ENCODE measurements at regions not wholly inside any gene's neighbourhood (a gene's known extent, or its start where the extent isn't known, plus 50 kb on each side); places are given as distances from the start of the nearest gene placed in this dataset.

DNA sequence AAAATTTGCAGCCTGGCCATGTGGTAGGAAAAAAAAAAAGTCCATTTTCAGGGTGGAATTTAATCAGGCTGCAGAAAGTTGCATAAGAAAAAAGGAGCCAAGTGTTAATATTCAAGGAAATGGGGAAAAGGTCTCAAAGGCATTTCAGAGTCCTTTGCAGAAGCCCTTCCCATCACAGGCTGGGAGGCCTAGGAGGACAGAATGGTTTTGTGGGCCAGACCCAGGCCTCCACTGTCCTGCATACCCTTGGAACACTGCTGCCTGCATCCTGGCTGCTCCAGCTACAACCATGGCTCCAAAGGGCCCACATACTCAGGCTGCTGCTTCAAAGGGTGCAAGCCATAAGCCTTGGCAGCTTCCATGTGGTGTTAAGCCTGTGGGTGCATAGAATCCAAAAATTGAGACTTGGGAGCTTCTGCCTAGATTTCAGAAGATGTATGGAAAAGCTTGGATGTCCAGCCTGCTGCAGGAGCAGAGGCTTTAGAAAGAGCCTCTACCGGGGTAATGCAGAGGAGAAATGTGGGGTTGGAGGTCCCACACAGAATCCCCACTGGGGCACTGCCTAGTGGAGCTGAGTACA is 239.0 kb upstream of the STXBP5 start:
- TF ChIP-seq, protein P1, sequence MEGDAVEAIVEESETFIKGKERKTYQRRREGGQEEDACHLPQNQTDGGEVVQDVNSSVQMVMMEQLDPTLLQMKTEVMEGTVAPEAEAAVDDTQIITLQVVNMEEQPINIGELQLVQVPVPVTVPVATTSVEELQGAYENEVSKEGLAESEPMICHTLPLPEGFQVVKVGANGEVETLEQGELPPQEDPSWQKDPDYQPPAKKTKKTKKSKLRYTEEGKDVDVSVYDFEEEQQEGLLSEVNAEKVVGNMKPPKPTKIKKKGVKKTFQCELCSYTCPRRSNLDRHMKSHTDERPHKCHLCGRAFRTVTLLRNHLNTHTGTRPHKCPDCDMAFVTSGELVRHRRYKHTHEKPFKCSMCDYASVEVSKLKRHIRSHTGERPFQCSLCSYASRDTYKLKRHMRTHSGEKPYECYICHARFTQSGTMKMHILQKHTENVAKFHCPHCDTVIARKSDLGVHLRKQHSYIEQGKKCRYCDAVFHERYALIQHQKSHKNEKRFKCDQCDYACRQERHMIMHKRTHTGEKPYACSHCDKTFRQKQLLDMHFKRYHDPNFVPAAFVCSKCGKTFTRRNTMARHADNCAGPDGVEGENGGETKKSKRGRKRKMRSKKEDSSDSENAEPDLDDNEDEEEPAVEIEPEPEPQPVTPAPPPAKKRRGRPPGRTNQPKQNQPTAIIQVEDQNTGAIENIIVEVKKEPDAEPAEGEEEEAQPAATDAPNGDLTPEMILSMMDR (IDR thresholded peaks at IDR 0.05; ENCODE audit: poor library complexity) = no peak
- no peak for TF ChIP-seq EZH2 (IDR thresholded peaks at IDR 0.05; ENCODE audit: borderline replicate concordance)

Data from hepatocyte (in vitro differentiated cells).